ENCODE measurements at regions not wholly inside any gene's neighbourhood (a gene's known extent, or its start where the extent isn't known, plus 50 kb on each side); places are given as distances from the start of the nearest gene placed in this dataset.

GRCh38 chr17:77436481-77436880, 295.7 kb downstream of the SEC14L1 start:
- Histone ChIP-seq H3K9me3 (no peaks in the 10 kb centered on the region), H3K4me1 (ENCODE audit: control insufficient read depth in 1 of 2, insufficient read depth in 1 of 2, low read depth in 1 of 2, low read length in 1 of 2) (peaks cover 72% of the 10 kb centered on the region in 2 experiments), H3K27me3 (no peaks in the 10 kb centered on the region), H3K4me3 (ENCODE audit: low read depth in 1 of 2, low read length in 1 of 2) (peak overlapping the region; percentile 31 to 62), H3K27ac (peak overlapping the region; percentile 98), H3K36me3 (no peaks in the 10 kb centered on the region)
- TF ChIP-seq CTCF (IDR thresholded peaks at IDR 0.05) = no peak

- TF ChIP-seq CTCF (IDR thresholded peaks at IDR 0.05) = no peak
- Histone ChIP-seq H3K36me3 (no peaks in the 10 kb centered on the region), H3K27me3 (no peaks in the 10 kb centered on the region), H3K27ac (peak overlapping the region; percentile 98), H3K4me1 (ENCODE audit: control insufficient read depth in 1 of 2, insufficient read depth in 1 of 2, low read depth in 1 of 2, low read length in 1 of 2) (peaks cover 78% of the 10 kb centered on the region in 2 experiments), H3K4me3 (ENCODE audit: low read depth in 1 of 2, low read length in 1 of 2) (peak overlapping the region; percentile 31 to 62), H3K9me3 (no peaks in the 10 kb centered on the region)
Measured at GRCh38 chr17:77437017-77437416, 296.2 kb downstream of the SEC14L1 start.

GRCh38 chr17:77437747-77438146, 297.0 kb downstream of the SEC14L1 start:
- Histone ChIP-seq H3K27ac (peak overlapping the region; percentile 98), H3K9me3 (no peaks in the 10 kb centered on the region), H3K27me3 (no peaks in the 10 kb centered on the region), H3K36me3 (no peaks in the 10 kb centered on the region), H3K4me1 (ENCODE audit: control insufficient read depth in 1 of 2, insufficient read depth in 1 of 2, low read depth in 1 of 2, low read length in 1 of 2) (peaks cover 85% of the 10 kb centered on the region in 2 experiments), H3K4me3 (ENCODE audit: low read depth in 1 of 2, low read length in 1 of 2) (peak overlapping the region in 1 of 2 experiments; percentile 62)
- TF ChIP-seq CTCF (IDR thresholded peaks at IDR 0.05) = no peak

- TF ChIP-seq CTCF (IDR thresholded peaks at IDR 0.05) = no peak
- H3K27me3 ChIP-seq = no peaks in the 10 kb centered on the region
- peak overlapping the region; percentile 8 to 62 for H3K4me3 ChIP-seq (ENCODE audit: low read depth in 1 of 2, low read length in 1 of 2)
- H3K36me3 ChIP-seq = no peaks in the 10 kb centered on the region
- no peaks in the 10 kb centered on the region for H3K9me3 ChIP-seq
- peaks cover 93% of the 10 kb centered on the region in 2 experiments for H3K4me1 ChIP-seq (ENCODE audit: control insufficient read depth in 1 of 2, insufficient read depth in 1 of 2, low read depth in 1 of 2, low read length in 1 of 2)
- H3K27ac ChIP-seq = peak overlapping the region; percentile 98
Measured at GRCh38 chr17:77438241-77439188, 297.7 kb downstream of the SEC14L1 start.

GRCh38 chr17:77439189-77440018, 298.6 kb downstream of the SEC14L1 start:
- no peak for TF ChIP-seq CTCF (IDR thresholded peaks at IDR 0.05)
- no peaks in the 10 kb centered on the region for H3K36me3 ChIP-seq

More at GRCh38 chr17:77439189-77440018, 298.6 kb downstream of the SEC14L1 start:
- H3K27me3 ChIP-seq = no peaks in the 10 kb centered on the region
- H3K27ac ChIP-seq = peak overlapping the region; percentile 98
- H3K9me3 ChIP-seq = no peaks in the 10 kb centered on the region
- H3K4me1 ChIP-seq (ENCODE audit: control insufficient read depth in 1 of 2, insufficient read depth in 1 of 2, low read depth in 1 of 2, low read length in 1 of 2) = peaks cover 100% of the 10 kb centered on the region in 2 experiments
- peak overlapping the region; percentile 10 to 62 for H3K4me3 ChIP-seq (ENCODE audit: low read depth in 1 of 2, low read length in 1 of 2)

All from neutrophil (primary cell).